ENCODE measurements at regions not wholly inside any gene's neighbourhood (a gene's known extent, or its start where the extent isn't known, plus 50 kb on each side); places are given as distances from the start of the nearest gene placed in this dataset.
"Not testable (repeated sequence)": the region's sequence is repeated elsewhere in the genome, so short reads cannot be mapped to it uniquely, and the experiment has no call there.

DNA sequence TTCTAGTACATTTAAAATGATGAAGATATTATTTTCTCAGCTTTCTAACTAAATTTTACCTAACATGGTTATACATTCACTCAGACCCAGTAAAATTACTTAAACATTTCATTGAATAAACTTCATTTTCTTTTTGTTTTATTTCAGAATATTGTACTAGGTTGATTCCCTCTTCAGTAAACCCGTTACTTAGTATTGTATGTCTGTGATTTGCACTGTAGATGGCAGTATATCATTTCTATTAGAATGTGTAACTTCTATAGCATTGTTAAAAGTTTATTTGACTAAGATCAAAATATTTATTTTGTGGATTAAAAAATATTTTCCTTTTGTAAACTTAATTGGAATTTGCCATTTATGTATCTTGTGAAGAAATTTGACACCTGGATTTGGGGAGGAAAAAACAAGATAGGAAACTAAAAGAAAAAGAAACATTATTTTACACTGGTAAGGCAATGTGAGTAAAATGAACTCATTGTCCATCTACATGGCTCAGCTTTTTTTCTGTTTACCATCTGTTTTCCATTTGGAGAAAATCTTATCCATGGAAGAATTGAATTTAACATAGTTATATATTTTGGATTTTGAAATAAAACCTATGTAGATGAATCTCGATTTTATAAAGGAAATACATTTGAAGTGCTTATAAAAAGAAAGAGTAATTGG is 145.6 kb upstream of the METTL14 start:
- not testable (repeated sequence) for H3K9me2 ChIP-seq (ENCODE audit: insufficient read depth)

DNA sequence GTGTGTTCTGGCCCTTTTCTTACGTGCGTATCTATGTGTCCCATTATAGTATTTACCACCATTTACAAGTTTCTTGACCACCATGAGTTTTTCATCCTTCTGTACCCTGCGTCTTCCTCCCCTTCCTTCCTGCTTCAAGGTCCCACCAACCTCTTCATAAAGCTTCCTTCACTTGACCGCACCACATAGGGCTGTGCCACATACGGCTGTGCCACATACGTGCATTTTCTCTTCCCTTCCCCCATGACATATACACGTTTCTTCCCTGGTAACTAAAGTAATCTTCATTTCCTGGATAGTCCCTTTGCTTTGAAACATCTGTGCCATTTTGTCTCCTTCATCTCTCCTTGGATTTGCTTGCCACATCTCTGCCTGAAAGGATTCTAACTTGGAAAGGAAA is 128.6 kb upstream of the METTL14 start:
- RAD21 ChIA-PET (ENCODE audit: low non-redundant PET in 1 of 2, low total read pairs in 2 of 2, uncharacterized antibody in 2 of 2, unreplicated experiment in 2 of 2); H3K36me3 ChIP-seq (ENCODE audit: control insufficient read depth in 1 of 2, insufficient read depth in 2 of 2, low read length in 2 of 2); DNase-seq (ENCODE audit: low read depth, low spot score); H3K4me2 ChIP-seq (ENCODE audit: low read length); H2AFZ ChIP-seq (ENCODE audit: low read depth, low read length, poor library complexity, severe bottlenecking); H3K9me3 ChIP-seq (ENCODE audit: control insufficient read depth in 1 of 2, insufficient read depth in 1 of 2, low read depth in 1 of 2, low read length in 2 of 2); ATAC-seq; H3K9ac ChIP-seq (ENCODE audit: low read length); H4K20me1 ChIP-seq (ENCODE audit: insufficient read depth); H3K79me2 ChIP-seq (ENCODE audit: insufficient read depth, low read length); H3K27me3 ChIP-seq (ENCODE audit: insufficient read depth, low read length); H3K4me3 ChIP-seq (replicated peaks in 1 of 2; ENCODE audit: low read depth in 1 of 2, low read length in 2 of 2); H3K4me1 ChIP-seq (ENCODE audit: control insufficient read depth in 1 of 2, insufficient read depth in 2 of 2, low read length in 2 of 2); intact Hi-C loops (cut with micrococcal nuclease); POLR2A ChIA-PET; CTCF ChIA-PET; BruUV-seq (replicated peaks); H3K27ac ChIP-seq (ENCODE audit: low read depth, low read length); H3K9me2 ChIP-seq (ENCODE audit: insufficient read depth): not testable (repeated sequence)

More for the DNA sequence above, 145.6 kb upstream of the METTL14 start:
- DNase-seq (ENCODE audit: low read depth, low spot score); H2AFZ ChIP-seq (ENCODE audit: low read depth, low read length, poor library complexity, severe bottlenecking); H3K9me3 ChIP-seq (ENCODE audit: control insufficient read depth in 1 of 2, insufficient read depth in 1 of 2, low read depth in 1 of 2, low read length in 2 of 2); H3K79me2 ChIP-seq (ENCODE audit: insufficient read depth, low read length); CTCF ChIA-PET; H4K20me1 ChIP-seq (ENCODE audit: insufficient read depth); H3K27ac ChIP-seq (ENCODE audit: low read depth, low read length); H3K36me3 ChIP-seq (ENCODE audit: control insufficient read depth in 1 of 2, insufficient read depth in 2 of 2, low read length in 2 of 2); BruUV-seq (replicated peaks); H3K9ac ChIP-seq (ENCODE audit: low read length); H3K27me3 ChIP-seq (ENCODE audit: insufficient read depth, low read length); RAD21 ChIA-PET (ENCODE audit: low non-redundant PET in 1 of 2, low total read pairs in 2 of 2, uncharacterized antibody in 2 of 2, unreplicated experiment in 2 of 2); H3K4me1 ChIP-seq (ENCODE audit: control insufficient read depth in 1 of 2, insufficient read depth in 2 of 2, low read length in 2 of 2); H3K4me2 ChIP-seq (ENCODE audit: low read length); POLR2A ChIA-PET; H3K4me3 ChIP-seq (replicated peaks in 1 of 2; ENCODE audit: low read depth in 1 of 2, low read length in 2 of 2): not testable (repeated sequence)
- intact Hi-C loops (cut with micrococcal nuclease) = loop anchor here (2.0 kb wide), 1 partner anchor 143 kb away; no protein-coding TSS in a partner anchor
- TF ChIP-seq RAD21 (IDR thresholded peaks at IDR 0.05; ENCODE audit: low read depth) = peak; percentile 49
- TF ChIP-seq, protein P1, sequence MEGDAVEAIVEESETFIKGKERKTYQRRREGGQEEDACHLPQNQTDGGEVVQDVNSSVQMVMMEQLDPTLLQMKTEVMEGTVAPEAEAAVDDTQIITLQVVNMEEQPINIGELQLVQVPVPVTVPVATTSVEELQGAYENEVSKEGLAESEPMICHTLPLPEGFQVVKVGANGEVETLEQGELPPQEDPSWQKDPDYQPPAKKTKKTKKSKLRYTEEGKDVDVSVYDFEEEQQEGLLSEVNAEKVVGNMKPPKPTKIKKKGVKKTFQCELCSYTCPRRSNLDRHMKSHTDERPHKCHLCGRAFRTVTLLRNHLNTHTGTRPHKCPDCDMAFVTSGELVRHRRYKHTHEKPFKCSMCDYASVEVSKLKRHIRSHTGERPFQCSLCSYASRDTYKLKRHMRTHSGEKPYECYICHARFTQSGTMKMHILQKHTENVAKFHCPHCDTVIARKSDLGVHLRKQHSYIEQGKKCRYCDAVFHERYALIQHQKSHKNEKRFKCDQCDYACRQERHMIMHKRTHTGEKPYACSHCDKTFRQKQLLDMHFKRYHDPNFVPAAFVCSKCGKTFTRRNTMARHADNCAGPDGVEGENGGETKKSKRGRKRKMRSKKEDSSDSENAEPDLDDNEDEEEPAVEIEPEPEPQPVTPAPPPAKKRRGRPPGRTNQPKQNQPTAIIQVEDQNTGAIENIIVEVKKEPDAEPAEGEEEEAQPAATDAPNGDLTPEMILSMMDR (IDR thresholded peaks at IDR 0.05 in 2 of 3, conservative IDR thresholded peaks at IDR 0.05 in 1 of 3; ENCODE audit: borderline replicate concordance in 1 of 3, insufficient read depth in 1 of 3, low read depth in 2 of 3, low read length in 2 of 3) = peak; percentile 19 to 42 (median 23); a peak in 4 of 6 replicates
- peak; percentile 78 for ATAC-seq
